HUES6 (cell line): ENCODE measurements at regions not wholly inside any gene's neighbourhood (a gene's known extent, or its start where the extent isn't known, plus 50 kb on each side); places are given as distances from the start of the nearest gene placed in this dataset.
"Not testable (repeated sequence)": the region's sequence is repeated elsewhere in the genome, so short reads cannot be mapped to it uniquely, and the experiment has no call there.

Experiments used
- H3K27ac ChIP-seq: 2 replicates; pipeline ENCODE4 v1.7.0; 2013; ENCODE audit warnings: low read depth, mild to moderate bottlenecking, low read length, inconsistent platforms
- H3K27me3 ChIP-seq: 2 replicates; pipeline ENCODE4 v1.6.1; 2013; ENCODE audit warnings: low read length; ENCODE audit not compliant: control insufficient read depth, insufficient read depth
- H3K36me3 ChIP-seq: 2 replicates; pipeline ENCODE4 v1.6.1; 2013; ENCODE audit warnings: low read length; ENCODE audit not compliant: control insufficient read depth, insufficient read depth
- H3K4me1 ChIP-seq: 2 replicates; pipeline ENCODE4 v1.6.1; 2013; ENCODE audit warnings: low read length; ENCODE audit not compliant: control insufficient read depth, insufficient read depth
- H3K4me3 ChIP-seq: 2 replicates; pipeline ENCODE4 v1.5.1; 2013; ENCODE audit warnings: low read depth, low read length
- H3K9ac ChIP-seq: one replicate; pipeline ENCODE4 v1.6.1; 2013; ENCODE audit warnings: mild to moderate bottlenecking, low read length
- H3K9me3 ChIP-seq: 2 replicates; pipeline ENCODE4 v1.6.1; 2013; ENCODE audit warnings: low read depth, low read length; ENCODE audit not compliant: control insufficient read depth, insufficient read depth

DNA sequence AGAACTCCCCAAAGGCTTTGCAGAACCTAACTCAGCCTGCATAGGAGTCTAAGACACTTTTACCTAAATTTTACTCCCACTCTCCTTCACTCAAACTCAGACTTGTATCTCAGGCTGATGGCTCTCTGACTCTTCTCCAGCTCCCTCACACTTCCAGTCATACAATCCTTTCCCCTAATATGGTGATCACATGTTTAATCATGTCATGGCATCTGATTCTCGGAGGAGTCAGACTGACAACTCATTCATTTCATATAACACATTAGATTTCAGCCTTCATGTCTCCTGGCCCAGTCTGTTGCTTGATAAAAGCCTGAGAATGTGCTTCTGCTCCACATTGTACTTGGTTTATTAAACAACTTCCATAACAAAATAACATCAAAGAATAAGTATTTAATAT lies 1503.9 kb upstream of the TENM4 start:
- H3K9me3 ChIP-seq, result no peaks in the 10 kb centered on the region
- H3K27me3 ChIP-seq, result no peaks in the 10 kb centered on the region
- no peak overlapping the region for H3K9ac ChIP-seq
- H3K36me3 ChIP-seq, result no peaks in the 10 kb centered on the region
- H3K4me1 ChIP-seq, result peaks cover 5% of the 10 kb centered on the region; the same call in 1 of the 2 replicates
- H3K27ac ChIP-seq, result no peak overlapping the region
- H3K4me3 ChIP-seq, result no peak overlapping the region

DNA sequence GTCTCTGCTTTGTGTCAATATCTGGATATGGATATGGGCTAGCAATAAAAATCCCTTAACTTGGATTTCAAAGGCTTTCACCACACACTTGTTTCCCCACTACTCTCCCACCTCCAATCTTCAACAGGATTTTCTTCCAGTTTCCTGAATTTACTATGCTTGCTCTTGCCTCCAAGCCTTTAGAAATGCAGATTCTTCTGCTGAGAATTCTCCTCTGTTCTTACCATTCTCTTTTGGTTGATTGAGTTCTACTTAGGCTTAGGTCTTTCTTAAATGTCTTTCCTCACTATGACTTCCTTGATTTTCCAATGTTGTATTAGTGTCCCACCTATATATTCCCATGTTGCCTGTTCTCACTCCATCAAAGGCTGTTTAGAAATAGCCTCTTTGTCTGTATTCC lies 1502.4 kb upstream of the TENM4 start:
- Histone ChIP-seq H3K9ac (no peak overlapping the region), H3K27ac (no peak overlapping the region), H3K36me3 (no peaks in the 10 kb centered on the region), H3K27me3 (no peaks in the 10 kb centered on the region), H3K4me3 (no peak overlapping the region), H3K4me1 (peaks cover 5% of the 10 kb centered on the region; the same call in 1 of the 2 replicates), H3K9me3 (no peaks in the 10 kb centered on the region)

DNA sequence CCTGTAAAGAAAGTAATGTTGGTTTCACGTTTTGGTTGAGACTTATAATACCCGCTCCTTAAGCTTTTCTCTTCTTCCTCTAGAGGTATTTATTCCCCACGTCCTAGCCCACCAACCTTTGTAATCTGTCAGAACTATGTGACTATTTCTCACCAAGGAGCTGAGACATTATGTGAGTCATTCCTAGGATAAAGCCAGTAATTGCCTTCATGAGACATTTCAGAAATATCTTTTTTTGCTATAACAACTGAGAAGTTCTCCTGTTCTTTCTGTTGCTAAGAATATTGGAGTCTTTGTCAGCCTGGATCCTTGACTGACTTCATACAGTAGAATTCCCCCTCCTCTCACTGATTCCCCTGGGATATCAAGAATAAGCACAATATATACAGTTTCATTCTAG lies 1497.0 kb upstream of the TENM4 start:
- H3K9ac ChIP-seq, result no peak overlapping the region
- no peaks in the 10 kb centered on the region for H3K9me3 ChIP-seq
- no peaks in the 10 kb centered on the region; the same call in 1 of the 2 replicates for H3K4me1 ChIP-seq
- no peaks in the 10 kb centered on the region for H3K27me3 ChIP-seq
- no peak overlapping the region for H3K27ac ChIP-seq
- H3K36me3 ChIP-seq, result no peaks in the 10 kb centered on the region
- H3K4me3 ChIP-seq, result no peak overlapping the region

DNA sequence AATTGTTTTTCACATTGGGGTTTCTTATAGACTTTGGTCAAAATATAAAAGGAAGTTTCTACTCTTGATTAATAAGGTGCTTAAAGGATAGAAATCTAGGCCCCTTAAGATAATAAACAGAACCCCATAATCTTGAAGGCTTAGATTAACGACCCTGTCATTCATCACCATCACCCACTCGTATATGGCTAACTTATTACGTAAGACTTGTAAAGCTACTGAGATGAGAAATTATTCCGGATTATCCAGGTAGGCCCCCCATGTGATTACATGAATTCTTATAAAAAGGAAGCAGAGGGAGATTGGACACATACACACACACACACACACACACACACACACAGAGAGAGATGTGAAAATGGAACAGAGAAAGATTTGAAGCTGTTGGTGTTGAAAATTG lies 1489.2 kb upstream of the TENM4 start:
- H3K36me3 ChIP-seq, result no peaks in the 10 kb centered on the region
- H3K27me3 ChIP-seq, result no peaks in the 10 kb centered on the region
- H3K9me3 ChIP-seq, result no peaks in the 10 kb centered on the region
- H3K9ac ChIP-seq, result no peak overlapping the region
- H3K4me3 ChIP-seq, result no peak overlapping the region
- peaks cover 3% of the 10 kb centered on the region; the same call in 1 of the 2 replicates for H3K4me1 ChIP-seq
- H3K27ac ChIP-seq, result no peak overlapping the region

DNA sequence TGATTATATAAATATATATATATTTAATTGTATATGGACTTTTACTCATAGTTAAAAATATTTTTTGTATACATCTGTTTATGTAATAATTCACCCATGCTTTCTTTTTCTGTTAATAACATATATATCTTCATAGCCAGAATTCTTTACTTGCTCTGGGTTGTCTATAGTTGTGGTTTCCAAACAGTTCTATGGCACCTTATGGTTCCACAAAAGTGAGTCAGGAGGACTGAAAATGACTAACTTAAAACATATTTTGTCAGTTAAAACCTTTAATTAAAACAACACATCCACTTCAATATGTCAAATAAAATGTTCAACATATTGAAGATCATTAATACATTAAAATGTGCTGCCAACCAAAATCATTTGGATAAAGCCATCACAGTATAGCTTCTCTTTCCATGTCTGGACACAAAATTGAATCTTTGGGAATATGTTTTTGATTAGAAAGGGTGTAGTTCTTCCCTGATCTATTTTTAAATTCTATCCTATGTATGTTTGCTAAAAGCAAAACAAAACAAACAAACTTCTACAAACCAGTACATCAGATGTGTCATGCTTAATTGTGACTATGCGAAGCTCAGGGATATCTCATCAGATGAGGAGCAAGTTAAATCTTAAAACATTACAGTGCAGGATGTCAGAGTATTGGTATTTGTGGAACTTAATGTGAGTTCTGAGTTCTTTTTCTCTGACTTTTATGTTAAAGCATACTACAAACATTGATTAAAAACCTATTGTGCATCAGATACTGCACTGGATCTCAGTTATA lies 1488.4 kb upstream of the TENM4 start:
- Histone ChIP-seq H3K27me3 (no peaks in the 10 kb centered on the region), H3K27ac (no peak overlapping the region), H3K9me3 (no peaks in the 10 kb centered on the region), H3K9ac (no peak overlapping the region), H3K36me3 (no peaks in the 10 kb centered on the region), H3K4me3 (no peak overlapping the region), H3K4me1 (peaks cover 3% of the 10 kb centered on the region; the same call in 1 of the 2 replicates)

DNA sequence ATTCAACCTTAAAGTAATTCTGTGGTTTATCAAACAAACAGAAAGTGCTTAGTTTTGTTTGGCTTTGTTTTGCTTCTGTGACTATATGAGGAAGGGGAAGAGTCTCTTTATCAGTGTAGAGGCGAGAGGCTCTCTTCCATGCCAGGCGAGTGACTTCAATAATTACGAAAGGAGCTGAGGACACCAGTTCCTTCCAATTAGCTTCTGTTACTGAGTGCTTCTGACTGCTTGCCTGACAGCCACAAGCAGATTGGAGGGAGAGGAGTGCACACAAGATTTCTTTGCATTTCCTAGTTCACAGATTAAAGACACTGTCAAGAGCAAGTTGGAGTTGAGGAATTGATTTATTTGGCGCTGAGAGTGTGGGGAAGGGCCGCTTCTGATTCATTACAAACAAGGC lies 1484.5 kb upstream of the TENM4 start:
- H3K4me1 ChIP-seq, result 0 out of 2 replicates have a peak, but pooled peaks cover 3% of the 10 kb centered on the region
- no peaks in the 10 kb centered on the region for H3K27me3 ChIP-seq
- H3K36me3 ChIP-seq, result no peaks in the 10 kb centered on the region
- H3K4me3 ChIP-seq, result no peak overlapping the region
- no peak overlapping the region for H3K27ac ChIP-seq
- no peaks in the 10 kb centered on the region for H3K9me3 ChIP-seq
- H3K9ac ChIP-seq, result no peak overlapping the region

DNA sequence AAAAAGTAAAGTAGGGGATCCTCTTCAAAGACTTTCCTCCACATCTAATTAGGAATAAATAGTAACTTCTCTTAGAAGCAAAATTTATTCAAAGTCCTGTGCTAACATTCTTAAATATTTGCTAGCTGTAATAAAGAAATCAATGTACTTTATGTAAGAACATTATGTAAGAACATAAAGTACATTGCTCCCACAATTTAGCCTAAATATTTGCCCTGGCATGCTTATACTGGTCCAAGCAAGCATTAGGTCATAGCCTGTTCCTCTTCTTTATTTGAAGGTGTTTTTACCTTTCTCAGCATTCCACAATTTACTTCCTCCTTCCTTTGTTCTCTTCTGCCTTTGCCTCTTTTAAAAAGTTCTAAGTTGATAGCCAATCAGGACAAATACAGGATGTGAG lies 1480.5 kb upstream of the TENM4 start:
- not testable (repeated sequence) for H3K4me3 ChIP-seq, H3K9ac ChIP-seq, H3K27me3 ChIP-seq, H3K9me3 ChIP-seq, H3K27ac ChIP-seq, H3K36me3 ChIP-seq, H3K4me1 ChIP-seq

DNA sequence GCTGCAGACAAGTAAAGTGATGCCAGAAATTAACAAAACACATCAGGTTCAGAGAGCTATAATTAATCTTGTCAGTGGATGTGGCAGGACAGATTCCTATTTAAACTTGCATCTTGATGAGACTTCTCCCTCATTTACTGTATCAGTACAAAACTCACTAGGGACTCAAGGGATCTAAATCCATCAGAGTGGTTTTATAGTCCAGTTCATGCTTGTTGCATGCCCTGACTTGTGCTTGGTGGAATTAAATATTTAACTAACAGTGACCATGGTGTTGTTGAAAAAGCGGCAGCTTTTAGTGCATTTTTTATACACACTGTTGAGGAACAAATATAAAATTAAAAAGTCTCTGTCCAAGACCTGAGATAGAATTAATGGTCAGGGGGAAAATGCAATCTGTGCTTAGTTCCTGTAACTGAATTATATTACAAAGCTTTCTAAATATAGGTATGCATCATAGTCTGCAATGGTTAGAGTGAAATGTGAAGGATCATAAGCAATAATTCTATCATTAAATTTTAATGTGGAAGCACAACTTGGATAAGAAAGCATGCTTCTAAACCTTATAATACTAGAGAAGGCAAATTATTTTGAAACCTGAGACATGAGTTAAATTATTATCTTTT lies 1475.5 kb upstream of the TENM4 start:
- Histone ChIP-seq H3K4me1 (peaks cover 6% of the 10 kb centered on the region; the same call in 1 of the 2 replicates), H3K4me3 (no peak overlapping the region), H3K9ac (no peak overlapping the region), H3K27me3 (no peaks in the 10 kb centered on the region), H3K36me3 (no peaks in the 10 kb centered on the region), H3K27ac (no peak overlapping the region), H3K9me3 (no peaks in the 10 kb centered on the region)

DNA sequence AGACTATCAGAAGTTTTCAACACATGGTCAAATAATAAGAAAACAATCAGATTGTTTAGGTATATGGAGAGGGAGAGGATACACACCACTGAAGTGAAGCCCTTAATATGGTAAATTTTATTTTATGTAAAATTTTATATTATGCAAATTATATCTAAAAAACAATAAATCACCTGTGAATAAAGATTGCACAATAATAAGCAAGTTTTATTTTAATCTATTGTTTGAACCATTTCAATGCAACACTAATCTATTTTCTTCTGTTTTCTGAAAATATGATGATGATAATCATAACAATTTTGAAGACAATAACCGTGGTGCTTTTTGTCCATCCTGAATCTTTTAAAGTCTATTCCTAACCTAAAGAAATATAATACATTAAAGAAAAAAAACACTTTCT lies 1473.5 kb upstream of the TENM4 start:
- H3K27me3 ChIP-seq, result no peaks in the 10 kb centered on the region
- peaks cover 6% of the 10 kb centered on the region; the same call in 1 of the 2 replicates for H3K4me1 ChIP-seq
- no peaks in the 10 kb centered on the region for H3K9me3 ChIP-seq
- no peak overlapping the region for H3K4me3 ChIP-seq
- H3K27ac ChIP-seq, result no peak overlapping the region
- H3K9ac ChIP-seq, result no peak overlapping the region
- H3K36me3 ChIP-seq, result no peaks in the 10 kb centered on the region

DNA sequence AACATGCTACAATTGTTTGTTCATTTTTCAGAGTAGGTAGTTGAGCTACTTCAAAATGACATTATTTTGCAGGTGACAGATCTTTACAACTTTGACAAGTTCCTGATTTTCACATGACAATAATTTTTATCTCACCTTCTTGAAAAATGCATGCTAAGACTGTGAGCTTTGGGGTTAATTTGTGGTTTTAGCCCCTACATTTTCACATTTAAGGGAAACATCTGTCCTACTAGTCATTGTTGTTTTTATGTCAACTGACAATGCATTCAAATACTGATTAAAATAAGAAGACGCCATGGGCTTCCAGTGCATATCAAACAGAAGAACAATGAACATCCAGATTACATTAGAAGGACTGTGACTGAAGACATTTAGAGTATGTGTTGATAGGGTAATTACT lies 1470.8 kb upstream of the TENM4 start:
- no peaks in the 10 kb centered on the region for H3K36me3 ChIP-seq
- peaks cover 6% of the 10 kb centered on the region; the same call in 1 of the 2 replicates for H3K4me1 ChIP-seq
- no peak overlapping the region for H3K9ac ChIP-seq
- H3K27me3 ChIP-seq, result no peaks in the 10 kb centered on the region
- H3K27ac ChIP-seq, result no peak overlapping the region
- H3K4me3 ChIP-seq, result no peak overlapping the region
- H3K9me3 ChIP-seq, result no peaks in the 10 kb centered on the region

DNA sequence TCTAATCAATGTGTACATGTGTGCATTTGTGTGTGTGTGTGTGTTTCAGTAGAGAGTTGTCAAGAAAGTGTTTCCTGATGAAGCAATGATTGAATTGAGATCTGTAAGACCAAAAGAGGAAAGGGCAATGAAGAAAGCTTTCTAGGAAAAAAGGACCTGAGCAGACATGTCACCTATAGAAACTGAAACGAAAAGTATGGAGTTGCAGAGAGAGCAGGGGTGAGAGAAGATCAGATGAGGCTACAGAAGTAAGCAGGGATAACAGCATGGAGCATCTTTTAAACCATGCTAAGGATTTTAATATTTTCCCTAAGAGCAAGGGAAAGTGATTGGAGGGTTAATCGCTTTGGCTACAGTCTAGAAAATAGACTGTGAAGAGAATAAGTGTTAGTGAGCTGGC lies 1459.4 kb upstream of the TENM4 start:
- H3K4me3 ChIP-seq, result no peak overlapping the region
- no peaks in the 10 kb centered on the region for H3K27me3 ChIP-seq
- no peak overlapping the region for H3K9ac ChIP-seq
- no peaks in the 10 kb centered on the region for H3K9me3 ChIP-seq
- H3K27ac ChIP-seq, result no peak overlapping the region
- H3K36me3 ChIP-seq, result no peaks in the 10 kb centered on the region
- no peaks in the 10 kb centered on the region for H3K4me1 ChIP-seq
